ENCODE measurements at regions not wholly inside any gene's neighbourhood (a gene's known extent, or its start where the extent isn't known, plus 50 kb on each side); places are given as distances from the start of the nearest gene placed in this dataset.

DNA sequence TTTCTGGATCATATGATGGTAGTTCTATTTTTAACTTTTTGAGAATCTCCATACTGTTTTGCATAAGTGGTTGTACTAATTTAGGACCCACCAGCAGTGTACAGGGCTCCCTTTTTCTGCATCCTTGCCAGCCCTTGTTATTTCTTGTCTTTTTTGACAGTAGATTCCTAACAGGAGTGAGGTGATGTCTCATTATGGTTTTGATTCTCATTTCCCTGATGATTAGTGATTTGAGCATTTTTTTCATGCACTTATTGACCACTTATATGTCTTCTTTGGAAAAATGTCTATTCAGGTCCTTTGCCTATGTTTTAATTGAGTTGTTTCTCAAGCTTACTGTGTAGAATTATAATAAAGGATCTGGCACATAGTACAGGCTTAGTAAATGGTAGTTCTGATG lies 238.8 kb upstream of the BMPER start:
- TF ChIP-seq, protein P1, sequence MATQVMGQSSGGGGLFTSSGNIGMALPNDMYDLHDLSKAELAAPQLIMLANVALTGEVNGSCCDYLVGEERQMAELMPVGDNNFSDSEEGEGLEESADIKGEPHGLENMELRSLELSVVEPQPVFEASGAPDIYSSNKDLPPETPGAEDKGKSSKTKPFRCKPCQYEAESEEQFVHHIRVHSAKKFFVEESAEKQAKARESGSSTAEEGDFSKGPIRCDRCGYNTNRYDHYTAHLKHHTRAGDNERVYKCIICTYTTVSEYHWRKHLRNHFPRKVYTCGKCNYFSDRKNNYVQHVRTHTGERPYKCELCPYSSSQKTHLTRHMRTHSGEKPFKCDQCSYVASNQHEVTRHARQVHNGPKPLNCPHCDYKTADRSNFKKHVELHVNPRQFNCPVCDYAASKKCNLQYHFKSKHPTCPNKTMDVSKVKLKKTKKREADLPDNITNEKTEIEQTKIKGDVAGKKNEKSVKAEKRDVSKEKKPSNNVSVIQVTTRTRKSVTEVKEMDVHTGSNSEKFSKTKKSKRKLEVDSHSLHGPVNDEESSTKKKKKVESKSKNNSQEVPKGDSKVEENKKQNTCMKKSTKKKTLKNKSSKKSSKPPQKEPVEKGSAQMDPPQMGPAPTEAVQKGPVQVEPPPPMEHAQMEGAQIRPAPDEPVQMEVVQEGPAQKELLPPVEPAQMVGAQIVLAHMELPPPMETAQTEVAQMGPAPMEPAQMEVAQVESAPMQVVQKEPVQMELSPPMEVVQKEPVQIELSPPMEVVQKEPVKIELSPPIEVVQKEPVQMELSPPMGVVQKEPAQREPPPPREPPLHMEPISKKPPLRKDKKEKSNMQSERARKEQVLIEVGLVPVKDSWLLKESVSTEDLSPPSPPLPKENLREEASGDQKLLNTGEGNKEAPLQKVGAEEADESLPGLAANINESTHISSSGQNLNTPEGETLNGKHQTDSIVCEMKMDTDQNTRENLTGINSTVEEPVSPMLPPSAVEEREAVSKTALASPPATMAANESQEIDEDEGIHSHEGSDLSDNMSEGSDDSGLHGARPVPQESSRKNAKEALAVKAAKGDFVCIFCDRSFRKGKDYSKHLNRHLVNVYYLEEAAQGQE (IDR thresholded peaks at IDR 0.05; ENCODE audit: insufficient read depth in 1 of 2, low read depth in 2 of 2, low read length in 2 of 2), result no peak
- TF ChIP-seq TAF1 (IDR thresholded peaks at IDR 0.05; ENCODE audit: borderline replicate concordance, insufficient read depth, low read length) (no peak), POLR2AphosphoS5 (IDR thresholded peaks at IDR 0.05; ENCODE audit: low read depth, low read length) (no peak), SIN3A (IDR thresholded peaks at IDR 0.05; ENCODE audit: borderline replicate concordance, insufficient read depth, low read length) (no peak), FOXP2 (optimal IDR thresholded peaks at IDR 0.05; ENCODE audit: borderline replicate concordance, extremely low read depth, extremely low read length, insufficient read depth) (no peak)

Data from PFSK-1 (cell line).